Ectodermal cell (in vitro differentiated cells): ENCODE measurements at regions not wholly inside any gene's neighbourhood (a gene's known extent, or its start where the extent isn't known, plus 50 kb on each side); places are given as distances from the start of the nearest gene placed in this dataset.

Experiments
- H3K27ac ChIP-seq: 2 replicates; pipeline ENCODE4 v1.7.0; 2013; ENCODE audit warnings: mild to moderate bottlenecking, low read depth, low read length; ENCODE audit not compliant: insufficient read depth, poor library complexity, severe bottlenecking
- H3K27me3 ChIP-seq: 2 replicates; pipeline ENCODE4 v1.7.0; 2013; ENCODE audit warnings: mild to moderate bottlenecking, low read length; ENCODE audit not compliant: insufficient read depth, control insufficient read depth, poor library complexity, severe bottlenecking
- H3K36me3 ChIP-seq: one replicate; pipeline ENCODE4 v1.7.0; 2013; ENCODE audit warnings: low read length; ENCODE audit not compliant: control insufficient read depth, insufficient read depth
- H3K4me1 ChIP-seq: one replicate; pipeline ENCODE4 v1.7.0; 2013; ENCODE audit warnings: low read length; ENCODE audit not compliant: control insufficient read depth, insufficient read depth
- H3K4me3 ChIP-seq: 2 replicates; pipeline ENCODE4 v1.7.0; 2013; ENCODE audit warnings: low read depth, low read length, control low read depth; ENCODE audit not compliant: insufficient read depth
- H3K9me3 ChIP-seq: 2 replicates; pipeline ENCODE4 v1.7.0; 2013; ENCODE audit warnings: mild to moderate bottlenecking, low read length, moderate library complexity; ENCODE audit not compliant: control insufficient read depth
- WGBS, 2 experiments: methylation state at CpG; one replicate each; pipeline ENCODE4 v1.1.7; 2013; ENCODE audit warnings: missing lambda C conversion rate in 2 of 2; 5-methylcytosine and 5-hydroxymethylcytosine counted together

DNA sequence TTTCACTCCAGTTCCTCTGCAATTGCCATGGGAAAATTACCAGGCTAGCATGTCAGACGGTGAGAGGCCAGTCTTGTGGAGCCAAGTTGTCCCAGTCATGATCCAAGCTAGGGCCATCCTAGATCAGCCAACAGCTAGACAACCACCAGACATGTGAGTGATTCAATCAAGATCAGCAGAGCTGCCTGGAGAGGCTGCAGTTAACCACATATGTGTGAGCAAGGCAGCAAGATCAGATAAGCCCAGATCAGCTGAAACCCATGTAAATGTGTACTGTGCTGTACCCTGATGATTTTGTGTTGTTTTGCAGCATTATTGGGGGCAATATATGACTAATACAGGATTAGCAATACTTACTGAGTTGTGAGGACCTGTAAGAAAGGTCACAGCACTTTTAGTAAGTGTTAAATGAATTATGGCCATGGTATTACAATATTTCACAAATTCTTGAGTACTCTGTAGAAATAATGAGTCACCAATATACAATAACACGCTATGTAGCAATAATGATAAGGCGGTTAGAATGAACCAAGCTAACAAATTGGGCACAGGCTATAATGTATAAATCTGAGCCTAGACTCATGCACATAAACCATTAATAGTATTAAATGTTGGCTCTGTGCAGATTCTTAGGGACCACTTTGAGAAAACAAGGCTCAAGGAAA, 91.4 kb downstream of the SUDS3 start:
- Histone ChIP-seq H3K36me3 (no peaks in the 10 kb centered on the region), H3K27ac (no peak overlapping the region), H3K4me1 (no peaks in the 10 kb centered on the region), H3K9me3 (no peaks in the 10 kb centered on the region), H3K27me3 (no peaks in the 10 kb centered on the region), H3K4me3 (no peak overlapping the region)
- 87 to 95% methylated on average over 3 of the region's 3 CpGs for WGBS, 2 experiments

DNA sequence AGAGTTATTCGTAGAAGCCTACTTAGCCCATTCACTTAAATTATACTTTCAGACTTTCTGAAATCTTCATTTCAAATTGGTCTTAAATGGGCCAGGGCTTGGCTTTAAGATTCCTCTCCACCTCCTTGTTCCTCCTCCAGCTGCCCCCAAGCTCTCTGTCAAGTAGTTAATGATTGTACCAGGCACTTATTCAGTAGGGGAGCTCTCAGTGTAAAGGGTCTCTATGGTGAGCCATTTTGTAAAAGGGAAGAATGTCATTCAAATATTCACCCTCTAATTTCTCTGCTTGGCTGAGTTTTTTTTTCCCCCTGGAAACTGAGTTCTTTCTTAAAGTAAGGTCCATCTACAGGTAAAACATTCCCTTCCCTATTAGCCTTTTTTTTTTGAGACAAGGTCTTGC, 96.6 kb downstream of the SUDS3 start:
- no peak overlapping the region for H3K27ac ChIP-seq
- WGBS, 2 experiments, result 90% methylated on average over 1 of the region's 1 CpG
- no peaks in the 10 kb centered on the region for H3K27me3 ChIP-seq
- no peaks in the 10 kb centered on the region for H3K4me1 ChIP-seq
- no peaks in the 10 kb centered on the region for H3K9me3 ChIP-seq
- no peaks in the 10 kb centered on the region for H3K36me3 ChIP-seq
- H3K4me3 ChIP-seq, result no peak overlapping the region

DNA sequence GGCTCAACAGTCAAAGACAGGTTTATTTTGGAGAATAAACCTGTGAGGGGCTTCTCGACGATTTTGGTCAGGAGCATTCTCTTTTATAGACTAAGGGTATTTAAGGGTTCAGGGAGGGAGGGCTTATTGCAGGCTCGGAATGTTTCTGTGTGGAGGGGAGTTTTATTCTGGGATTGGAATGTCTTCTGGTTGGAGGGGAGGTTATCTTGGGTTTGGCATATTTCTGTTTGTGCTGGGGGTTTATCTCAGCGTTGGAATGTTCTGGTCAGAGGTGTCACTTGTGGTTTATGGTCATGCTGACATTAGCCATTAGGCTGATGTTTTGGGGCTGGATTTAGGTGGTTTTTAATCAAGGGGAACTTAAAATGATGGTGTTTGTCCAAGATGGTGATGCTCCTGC, 103.9 kb downstream of the SUDS3 start:
- WGBS, 2 experiments, result 81 to 84% methylated on average over 4 of the region's 4 CpGs
- no peak overlapping the region for H3K27ac ChIP-seq
- H3K36me3 ChIP-seq, result no peaks in the 10 kb centered on the region
- no peaks in the 10 kb centered on the region for H3K4me1 ChIP-seq
- H3K9me3 ChIP-seq, result no peaks in the 10 kb centered on the region
- H3K4me3 ChIP-seq, result no peak overlapping the region
- no peaks in the 10 kb centered on the region for H3K27me3 ChIP-seq

DNA sequence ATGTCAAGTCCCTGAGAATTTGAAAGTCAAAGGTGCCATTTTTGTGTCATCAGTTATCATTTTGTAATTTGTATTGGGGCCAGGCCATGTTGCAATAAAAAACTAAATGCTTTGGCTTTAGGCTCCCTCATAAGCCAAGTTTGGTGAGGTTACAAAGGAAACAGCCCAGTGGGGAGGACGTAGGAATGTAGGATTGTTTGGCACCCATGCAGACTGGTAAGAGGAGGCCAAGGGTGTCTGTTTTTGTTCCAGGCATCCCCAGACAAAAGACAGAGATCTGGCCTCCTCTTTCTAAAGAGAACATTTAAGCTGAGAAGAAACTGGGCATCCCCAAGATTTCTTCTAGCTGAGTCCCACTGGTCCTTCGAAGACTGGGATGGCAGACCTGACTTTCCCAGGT, 111.7 kb downstream of the SUDS3 start:
- Histone ChIP-seq H3K27me3 (no peaks in the 10 kb centered on the region), H3K9me3 (no peaks in the 10 kb centered on the region)
- 88 to 93% methylated on average over 2 of the region's 2 CpGs for WGBS, 2 experiments

DNA sequence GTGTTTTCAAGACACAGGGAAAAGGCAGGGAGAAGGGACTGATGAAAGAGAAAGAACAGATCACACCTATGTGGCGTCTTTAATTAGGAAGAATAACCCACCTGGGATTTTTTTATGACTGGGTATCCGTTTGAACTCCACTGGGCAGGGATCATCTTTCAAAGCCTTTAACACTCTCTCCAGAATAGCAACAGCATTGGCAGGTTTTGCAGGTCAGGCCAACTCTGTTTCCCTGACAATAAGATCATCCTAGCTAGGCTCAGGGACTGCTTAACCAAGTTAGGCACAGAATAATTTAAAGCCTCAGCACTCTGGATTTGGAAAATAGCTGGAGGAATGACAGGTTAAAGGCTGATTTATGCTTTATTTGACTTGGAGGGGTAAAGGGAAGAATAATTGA, 117.6 kb downstream of the SUDS3 start:
- WGBS, 2 experiments, result 66 to 67% methylated on average over 2 of the region's 2 CpGs
- H3K27me3 ChIP-seq, result no peaks in the 10 kb centered on the region
- H3K36me3 ChIP-seq, result no peaks in the 10 kb centered on the region
- no peaks in the 10 kb centered on the region for H3K9me3 ChIP-seq
- no peaks in the 10 kb centered on the region for H3K4me1 ChIP-seq
- no peak overlapping the region for H3K4me3 ChIP-seq
- no peak overlapping the region for H3K27ac ChIP-seq

More for the DNA sequence above, 111.7 kb downstream of the SUDS3 start:
- no peak overlapping the region for H3K27ac ChIP-seq
- no peaks in the 10 kb centered on the region for H3K4me1 ChIP-seq
- H3K36me3 ChIP-seq, result no peaks in the 10 kb centered on the region
- H3K4me3 ChIP-seq, result no peak overlapping the region

DNA sequence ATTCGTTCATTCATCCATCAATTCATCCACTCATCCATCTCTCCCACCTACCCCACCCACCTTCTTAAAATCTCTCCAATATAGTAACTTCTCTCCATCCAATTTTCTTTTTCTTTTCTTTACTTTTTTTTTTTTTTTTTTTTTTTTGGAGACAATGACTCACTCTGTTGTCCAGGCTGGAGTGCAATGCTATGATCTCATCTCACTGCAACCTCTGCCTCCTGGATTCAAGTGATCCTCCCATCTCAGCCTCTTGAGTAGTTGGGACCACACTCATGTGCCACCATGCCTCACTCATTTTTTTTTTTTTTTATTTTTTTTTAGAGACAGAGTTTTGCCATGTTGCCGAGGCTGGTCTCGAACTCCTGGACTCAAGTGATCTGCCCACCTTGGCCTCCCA, 118.4 kb downstream of the SUDS3 start:
- no peaks in the 10 kb centered on the region for H3K9me3 ChIP-seq
- H3K4me1 ChIP-seq, result no peaks in the 10 kb centered on the region
- no peaks in the 10 kb centered on the region for H3K27me3 ChIP-seq
- H3K27ac ChIP-seq, result no peak overlapping the region
- 94 to 95% methylated on average over 3 of the region's 3 CpGs for WGBS, 2 experiments
- H3K36me3 ChIP-seq, result no peaks in the 10 kb centered on the region
- no peak overlapping the region for H3K4me3 ChIP-seq

DNA sequence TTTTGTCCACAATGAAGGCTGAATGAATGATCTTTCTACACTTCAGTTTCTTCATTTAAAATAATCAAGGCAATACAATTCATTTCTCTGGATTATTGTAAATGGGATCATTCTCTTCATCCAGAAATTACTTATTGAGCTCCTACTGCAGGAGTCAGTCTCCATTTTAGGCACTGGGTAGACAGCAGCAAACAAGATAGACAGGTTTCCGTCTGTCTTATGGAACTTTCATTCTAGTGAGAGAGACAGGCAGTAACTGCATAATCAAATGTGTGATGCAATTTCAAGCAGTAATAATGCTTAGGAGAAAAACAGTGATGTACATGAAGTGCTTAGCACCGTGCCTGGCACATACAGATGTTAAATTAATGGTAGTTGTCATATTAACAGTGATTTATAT, 118.9 kb downstream of the SUDS3 start:
- H3K27me3 ChIP-seq, result no peaks in the 10 kb centered on the region
- no peak overlapping the region for H3K4me3 ChIP-seq
- H3K9me3 ChIP-seq, result no peaks in the 10 kb centered on the region
- no peak overlapping the region for H3K27ac ChIP-seq
- H3K36me3 ChIP-seq, result no peaks in the 10 kb centered on the region
- 83 to 87% methylated on average over 1 to 2 of the region's 2 CpGs for WGBS, 2 experiments
- no peaks in the 10 kb centered on the region for H3K4me1 ChIP-seq

DNA sequence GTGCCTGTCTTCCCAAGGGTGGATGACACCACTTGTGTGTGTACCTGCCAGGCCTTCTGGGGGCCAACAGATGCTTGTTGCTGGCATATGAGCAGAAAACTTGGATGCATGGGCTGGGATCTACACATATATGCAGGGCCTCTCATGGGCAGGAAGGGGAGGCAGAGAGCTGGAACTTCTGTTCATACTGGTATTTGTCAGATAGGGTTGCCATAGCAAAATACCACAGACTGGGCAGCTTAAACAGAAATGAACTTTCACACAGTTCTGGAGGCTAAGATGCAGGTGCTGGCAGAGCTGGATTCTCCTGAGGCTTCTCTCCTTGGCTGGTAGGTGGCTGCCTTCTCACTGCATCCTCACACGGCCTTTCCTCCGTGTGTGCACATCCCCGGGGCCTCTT, 121.8 kb downstream of the SUDS3 start:
- Histone ChIP-seq H3K4me1 (no peaks in the 10 kb centered on the region), H3K36me3 (no peaks in the 10 kb centered on the region), H3K27me3 (no peaks in the 10 kb centered on the region), H3K27ac (no peak overlapping the region), H3K4me3 (no peak overlapping the region), H3K9me3 (no peaks in the 10 kb centered on the region)
- WGBS, 2 experiments, result 86 to 91% methylated on average over 3 of the region's 3 CpGs

DNA sequence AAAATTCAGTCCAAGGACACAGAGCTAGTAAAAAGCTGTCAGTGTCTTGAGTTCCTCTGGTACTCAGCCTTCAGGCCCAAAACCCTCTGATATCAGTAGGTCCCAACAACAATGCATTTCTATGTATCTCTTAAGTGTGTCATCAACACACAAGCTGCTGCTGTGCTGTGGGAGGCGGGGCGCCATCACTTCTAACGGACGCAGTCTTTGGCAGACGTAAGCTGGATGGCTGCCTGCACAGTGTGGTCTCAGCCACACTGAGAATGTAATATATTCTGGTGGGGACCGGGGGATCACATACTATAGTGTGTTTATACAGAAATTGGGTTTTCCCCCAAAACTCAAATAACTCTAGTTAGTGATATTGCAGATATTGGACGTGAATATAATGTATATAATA, 123.9 kb downstream of the SUDS3 start:
- no peak overlapping the region for H3K27ac ChIP-seq
- H3K4me3 ChIP-seq, result no peak overlapping the region
- 88 to 94% methylated on average over 6 to 7 of the region's 7 CpGs for WGBS, 2 experiments
- H3K27me3 ChIP-seq, result no peaks in the 10 kb centered on the region
- no peaks in the 10 kb centered on the region for H3K4me1 ChIP-seq
- H3K9me3 ChIP-seq, result no peaks in the 10 kb centered on the region
- H3K36me3 ChIP-seq, result no peaks in the 10 kb centered on the region

DNA sequence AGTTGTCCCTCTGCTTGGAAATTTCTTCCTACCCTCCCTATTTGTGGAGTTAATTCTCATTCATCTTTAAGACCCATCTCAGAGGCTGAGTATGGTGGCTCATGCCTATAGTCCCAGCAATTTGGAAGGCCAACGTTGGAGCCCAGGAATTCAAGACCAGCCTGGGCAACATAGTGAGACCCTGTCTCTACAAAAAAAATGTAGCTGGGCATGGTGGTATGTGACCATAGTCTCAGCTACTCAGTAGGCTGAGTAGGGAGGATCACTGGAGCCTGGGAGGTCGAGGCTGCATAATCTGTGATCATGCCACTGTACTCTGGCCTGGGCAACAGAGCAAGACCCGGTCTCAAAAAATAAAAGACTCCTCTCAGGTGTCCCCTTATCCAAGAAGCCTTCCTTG, 125.1 kb downstream of the SUDS3 start:
- H3K27me3 ChIP-seq, result no peaks in the 10 kb centered on the region
- no peaks in the 10 kb centered on the region for H3K4me1 ChIP-seq
- no peaks in the 10 kb centered on the region for H3K9me3 ChIP-seq
- no peak overlapping the region for H3K4me3 ChIP-seq
- no peak overlapping the region for H3K27ac ChIP-seq
- H3K36me3 ChIP-seq, result no peaks in the 10 kb centered on the region
- 87 to 89% methylated on average over 3 of the region's 3 CpGs for WGBS, 2 experiments

DNA sequence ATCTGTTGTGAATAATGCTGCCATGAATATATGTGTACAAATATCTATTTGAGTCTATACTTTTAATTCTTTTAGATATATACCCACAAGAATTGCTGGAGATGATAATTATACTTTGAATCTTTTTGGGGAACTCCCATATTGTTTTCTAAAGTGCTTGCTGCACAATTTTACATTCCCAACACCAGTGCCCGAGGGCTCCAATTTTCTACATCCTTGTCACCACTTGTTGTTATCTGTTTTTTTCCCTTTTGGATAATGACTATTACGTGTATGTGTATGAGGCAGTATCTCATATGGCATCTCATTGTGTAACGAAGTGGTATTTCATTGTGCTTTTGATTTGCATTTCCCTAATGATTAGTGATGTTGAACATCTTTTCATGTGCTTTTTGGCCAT, 127.1 kb downstream of the SUDS3 start:
- no peaks in the 10 kb centered on the region for H3K27me3 ChIP-seq
- H3K27ac ChIP-seq, result no peak overlapping the region
- H3K9me3 ChIP-seq, result no peaks in the 10 kb centered on the region
- no peak overlapping the region for H3K4me3 ChIP-seq
- no peaks in the 10 kb centered on the region for H3K4me1 ChIP-seq
- H3K36me3 ChIP-seq, result no peaks in the 10 kb centered on the region
- WGBS, 2 experiments, result 94 to 98% methylated on average over 3 of the region's 3 CpGs
